HepG2 (cell line): ENCODE measurements at regions not wholly inside any gene's neighbourhood (a gene's known extent, or its start where the extent isn't known, plus 50 kb on each side); places are given as distances from the start of the nearest gene placed in this dataset.

ENCODE experiments used
- ATAC-seq: fragments of 200-7000 bp; cut with Tn5 transposase; 3 replicates; pipeline ENCODE4 v1.9.1; 2020; ENCODE audit warnings: mild to moderate bottlenecking, moderate library complexity
- BruUV-seq: library from RNA; stranded (reverse); fragments of 400-500 nt; replicated peaks from 2 replicates; lab custom pipeline; 2021; lab: Mats Ljungman, UMichigan
- CTCF ChIA-PET: fragments of 300-600 bp; formaldehyde crosslinking; extraction: SDS; loops from one replicate; lab custom pipeline; 2021; ENCODE audit warnings: low total read pairs, inconsistent platforms, low intra/inter-chr PET ratio; lab: Yijun Ruan, JAX
- POLR2A ChIA-PET: fragments of 350-600 bp; sonication (Branson Sonifier 250); formaldehyde crosslinking; loops from one replicate; lab custom pipeline; 2020; ENCODE audit warnings: antibody characterized with exemption, inconsistent platforms; lab: Yijun Ruan, JAX
- DNase-seq: peaks from one replicate; pipeline ENCODE4 v3.0.0-alpha.2; 2015; ENCODE audit warnings: low spot score
- FAIRE-seq: peaks from 3 replicates; lab custom pipeline; 2011; peaks lifted over from hg19 to GRCh38; lab: Jason Lieb, UNC
- H2AFZ ChIP-seq: one replicate; pipeline ENCODE4 v1.6.1; 2011; ENCODE audit warnings: low read length, inconsistent platforms
- H3K27ac ChIP-seq: fragments of 300-600 bp; 3 replicates; pipeline ENCODE4 v1.8.0; 2011; ENCODE audit warnings: mixed run types, mild to moderate bottlenecking, mixed read lengths, low read length, inconsistent platforms; ENCODE audit not compliant: insufficient read depth; ENCODE audit errors: extremely low read length
- H3K27me3 ChIP-seq, 2 experiments: fragments of 200-600 bp in 1 of 2; 2 replicates in 1 of 2; 3 replicates in 1 of 2; pipeline versions ENCODE4 v1.6.0 to v1.8.0; 2011; ENCODE audit warnings: low read length in 2 of 2, mild to moderate bottlenecking in 2 of 2, moderate library complexity in 2 of 2, inconsistent platforms in 1 of 2; ENCODE audit not compliant: insufficient read depth in 2 of 2, control insufficient read depth in 1 of 2
- H3K36me3 ChIP-seq, 2 experiments: fragments of 200-600 bp in 1 of 2; replicated peaks in 1 of 2; 2 replicates in 1 of 2; 3 replicates in 1 of 2; pipeline versions ENCODE4 v1.5.1 to v1.8.0; 2011; ENCODE audit warnings: low read length in 2 of 2, inconsistent platforms in 1 of 2; ENCODE audit not compliant: insufficient read depth in 2 of 2, control insufficient read depth in 1 of 2
- H3K4me1 ChIP-seq: 2 replicates; pipeline ENCODE4 v1.5.1; 2012; ENCODE audit warnings: low read length, inconsistent platforms; ENCODE audit not compliant: insufficient read depth
- H3K4me2 ChIP-seq: 2 replicates; pipeline ENCODE4 v1.6.0; 2011; ENCODE audit warnings: low read depth, low read length, inconsistent platforms
- H3K4me3 ChIP-seq, 3 experiments: fragments of 200-600 bp in 1 of 3; sonication (generic), shearing (Covaris generic) in 1 of 3; replicated peaks in 1 of 3; 2 replicates each; pipeline ENCODE4 v1.5.1; 2011 to 2016; ENCODE audit warnings: low read length in 3 of 3, inconsistent platforms in 2 of 3, low read depth in 2 of 3, mild to moderate bottlenecking in 2 of 3, control low read depth in 1 of 3, mixed read lengths in 1 of 3; ENCODE audit not compliant: insufficient read depth in 1 of 3
- H3K79me2 ChIP-seq: one replicate; pipeline ENCODE4 v1.6.1; 2011; ENCODE audit warnings: low read length, inconsistent platforms; ENCODE audit not compliant: insufficient read depth
- H3K9ac ChIP-seq: 2 replicates; pipeline ENCODE4 v1.6.0; 2011; ENCODE audit warnings: mild to moderate bottlenecking, low read depth, low read length, inconsistent platforms; ENCODE audit not compliant: insufficient read depth
- H3K9me3 ChIP-seq: 2 replicates; pipeline ENCODE4 v1.5.1; 2012; ENCODE audit warnings: mild to moderate bottlenecking, low read length
- H4K20me1 ChIP-seq: 2 replicates; pipeline ENCODE4 v1.6.0; 2011; ENCODE audit warnings: inconsistent platforms, mild to moderate bottlenecking, low read length, moderate library complexity; ENCODE audit not compliant: insufficient read depth
- CENPT ChIP-seq: sonication (generic); formaldehyde crosslinking; IDR thresholded peaks from 2 replicates; pipeline ENCODE4 v1.8.0; 2022; ENCODE audit warnings: low read depth, mild to moderate bottlenecking, moderate library complexity, missing genetic modification reagents
- JUND ChIP-seq: sonication (generic); formaldehyde crosslinking; IDR thresholded peaks from 2 replicates; pipeline ENCODE4 v1.8.0; 2022; ENCODE audit warnings: mild to moderate bottlenecking, missing genetic modification reagents
- MED1 ChIP-seq: sonication (generic); formaldehyde crosslinking; IDR thresholded peaks from 2 replicates; pipeline ENCODE4 v1.4.0; 2020; ENCODE audit warnings: missing genetic modification reagents
- MIER3 ChIP-seq: IDR thresholded peaks from 2 replicates; pipeline ENCODE4 v1.6.1; 2016; ENCODE audit warnings: missing compliant biosample characterization, borderline replicate concordance
- PHF8 ChIP-seq: sonication (generic); formaldehyde crosslinking; IDR thresholded peaks from 2 replicates; pipeline ENCODE4 v1.5.0; 2020; ENCODE audit warnings: missing genetic modification reagents
- POLR2A ChIP-seq, 2 experiments: IDR thresholded peaks; 2 replicates each; pipeline ENCODE4 v1.6.1; 2011; ENCODE audit warnings: low read depth in 2 of 2, low read length in 2 of 2, mild to moderate bottlenecking in 1 of 2, moderate library complexity in 1 of 2; ENCODE audit not compliant: insufficient read depth in 1 of 2
- PTBP1 ChIP-seq: fragments of 200-400 bp; formaldehyde crosslinking; IDR thresholded peaks from 2 replicates; pipeline ENCODE4 v1.6.1; 2018; ENCODE audit warnings: low read length, low read depth; ENCODE audit not compliant: poor library complexity, severe bottlenecking
- RFX3 ChIP-seq: IDR thresholded peaks from 2 replicates; pipeline ENCODE4 v1.6.1; 2016; ENCODE audit warnings: missing biosample characterization, missing genetic modification reagents
- SNAPC2 ChIP-seq: sonication (generic); formaldehyde crosslinking; IDR thresholded peaks from 2 replicates; pipeline ENCODE4 v1.8.1; 2022; ENCODE audit warnings: mild to moderate bottlenecking, missing genetic modification reagents
- SNRNP70 ChIP-seq: fragments of 200-400 bp; formaldehyde crosslinking; IDR thresholded peaks from 2 replicates; pipeline ENCODE4 v1.6.1; 2017; ENCODE audit warnings: mild to moderate bottlenecking, low read depth, low read length, moderate library complexity
- TAF15 ChIP-seq: fragments of 200-400 bp; formaldehyde crosslinking; IDR thresholded peaks from one replicate; pipeline ENCODE4 v1.6.1; 2018; ENCODE audit warnings: mild to moderate bottlenecking, low read depth, low read length; ENCODE audit not compliant: poor library complexity, severe bottlenecking
- ZNF264 ChIP-seq: sonication (generic); formaldehyde crosslinking; IDR thresholded peaks from 2 replicates; pipeline ENCODE4 v1.4.0; 2020; ENCODE audit warnings: missing genetic modification reagents
- ZNF33B ChIP-seq: sonication (generic); formaldehyde crosslinking; IDR thresholded peaks from 2 replicates; pipeline ENCODE4 v1.5.1; 2020; ENCODE audit warnings: mild to moderate bottlenecking, missing genetic modification reagents
- ZNF552 ChIP-seq: sonication (generic); formaldehyde crosslinking; IDR thresholded peaks from 2 replicates; pipeline ENCODE4 v1.9.0; 2022; ENCODE audit warnings: missing genetic modification reagents, mild to moderate bottlenecking, borderline replicate concordance
- ZNF567 ChIP-seq: sonication (generic); formaldehyde crosslinking; IDR thresholded peaks from 2 replicates; pipeline ENCODE4 v1.8.1; 2023; ENCODE audit warnings: mild to moderate bottlenecking, missing genetic modification reagents, borderline replicate concordance
- ZNF589 ChIP-seq: sonication (generic); formaldehyde crosslinking; conservative IDR thresholded peaks from 2 replicates; pipeline ENCODE4 v1.8.0; 2022; ENCODE audit warnings: mild to moderate bottlenecking, moderate library complexity, missing genetic modification reagents
- ZNF660 ChIP-seq: sonication (generic); formaldehyde crosslinking; IDR thresholded peaks from 2 replicates; pipeline ENCODE4 v1.5.1; 2020; ENCODE audit warnings: mild to moderate bottlenecking, low read depth, missing genetic modification reagents, borderline replicate concordance
- ZNF761 ChIP-seq: sonication (generic); formaldehyde crosslinking; conservative IDR thresholded peaks from 2 replicates; pipeline ENCODE4 v1.4.0; 2020; ENCODE audit warnings: mild to moderate bottlenecking, missing genetic modification reagents
- ZNF878 ChIP-seq: sonication (generic); formaldehyde crosslinking; IDR thresholded peaks from 2 replicates; pipeline ENCODE4 v1.8.1; 2023; ENCODE audit warnings: mild to moderate bottlenecking, missing genetic modification reagents, moderate library complexity
- WGBS: methylation state at CpG from one replicate; pipeline ENCODE4 v1.1.6; 2017; ENCODE audit warnings: low lambda C conversion rate; 5-methylcytosine and 5-hydroxymethylcytosine counted together
- in situ Hi-C: cut with HindIII; loops from 2 replicates; pipeline ENCODE4 v1.10.0; 2017; ENCODE audit warnings: low pct_unique_long_range_greater_than_20kb; ENCODE audit not compliant: extremely low pct_ligation_motif_present
- intact Hi-C: fragments of 100-400 bp; cut with micrococcal nuclease; formaldehyde crosslinking; loops from one replicate; pipeline ENCODE4 v1.10.0; 2022; ENCODE audit not compliant: unreplicated experiment
- TF ChIP-seq, protein P1 (sequence below): sonication (generic); formaldehyde crosslinking; IDR thresholded peaks from 2 replicates; pipeline ENCODE4 v1.5.1; 2020; ENCODE audit warnings: missing genetic modification reagents, mild to moderate bottlenecking, borderline replicate concordance

DNA sequence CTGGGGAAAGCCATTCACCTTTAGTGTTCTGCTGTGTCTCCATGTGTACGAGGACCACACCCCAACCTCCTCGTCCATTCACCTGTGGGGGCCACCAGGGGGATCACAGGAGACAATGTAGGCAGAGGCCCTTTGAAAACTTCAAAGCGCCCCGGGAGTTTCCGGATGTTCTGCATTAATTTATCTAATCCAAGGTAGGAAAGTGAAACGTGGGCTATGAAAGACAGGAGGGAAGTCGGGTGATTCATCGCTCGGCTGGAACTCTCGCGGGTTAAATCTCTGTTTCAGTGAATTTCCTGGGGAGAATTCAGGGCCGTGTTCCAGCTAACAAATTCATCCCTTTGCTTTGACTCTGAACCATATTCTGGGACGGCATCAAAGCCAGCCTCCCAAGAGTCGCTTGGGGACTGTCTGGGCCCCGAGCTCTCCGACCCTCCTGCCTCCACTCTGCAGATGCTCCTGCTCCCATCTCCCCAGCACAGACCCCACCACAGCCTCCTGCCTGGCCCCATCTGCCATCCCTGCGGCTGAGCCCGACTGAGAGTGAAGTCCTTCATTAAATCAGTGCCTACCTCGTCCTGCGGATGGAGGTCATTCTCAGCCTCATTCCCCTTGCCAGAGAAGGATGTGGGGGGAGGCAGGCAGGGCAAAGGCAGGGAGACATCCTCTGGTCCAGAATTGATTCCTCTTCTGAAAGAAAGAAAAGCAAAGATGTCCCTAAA lies 114.1 kb upstream of the CARD11 start:
- Histone ChIP-seq H3K9ac (no peak overlapping the region), H4K20me1 (no peaks in the 10 kb centered on the region), H3K36me3 (no peaks in the 10 kb centered on the region), H3K9me3 (no peaks in the 10 kb centered on the region), H3K4me2 (no peak overlapping the region), H3K27me3 (peaks cover 1 to 3% of the 10 kb centered on the region in 2 experiments; a peak in 1 of 5 replicates), H2AFZ (no peak overlapping the region), H3K4me1 (no peaks in the 10 kb centered on the region), H3K27ac (no peak overlapping the region), H3K79me2 (no peaks in the 10 kb centered on the region), H3K4me3 (no peak overlapping the region)
- no peak for ATAC-seq
- intact Hi-C loops = no loop called here
- no peak for FAIRE-seq
- no TSS peak for BruUV-seq
- in situ Hi-C loops = loop anchor here (5.0 kb wide), 1 partner anchor 270 kb away; no protein-coding TSS in a partner anchor
- ChIA-PET POLR2A (no interaction called here), CTCF (no interaction called here)
- TF ChIP-seq, protein P1, sequence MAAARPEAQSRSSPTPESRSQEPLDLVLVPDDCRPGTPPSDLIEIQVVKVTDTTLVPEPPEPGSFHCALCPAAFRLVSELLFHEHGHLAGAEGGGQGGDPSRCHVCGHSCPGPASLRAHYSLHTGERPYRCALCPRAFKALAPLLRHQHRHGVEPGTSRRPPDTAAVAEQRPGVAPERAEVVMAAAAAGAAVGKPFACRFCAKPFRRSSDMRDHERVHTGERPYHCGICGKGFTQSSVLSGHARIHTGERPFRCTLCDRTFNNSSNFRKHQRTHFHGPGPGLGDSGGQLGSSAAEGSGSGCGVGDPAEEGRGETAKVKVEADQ = no peak
- no peak for TF ChIP-seq MIER3 (CRISPR knock-in tag)
- no peak for TF ChIP-seq CENPT (CRISPR knock-in tag)
- TF ChIP-seq PTBP1 = no peak
- peak; percentile 10 for DNase-seq
- 50% methylated on average over 16 of the region's 20 CpGs for WGBS

DNA sequence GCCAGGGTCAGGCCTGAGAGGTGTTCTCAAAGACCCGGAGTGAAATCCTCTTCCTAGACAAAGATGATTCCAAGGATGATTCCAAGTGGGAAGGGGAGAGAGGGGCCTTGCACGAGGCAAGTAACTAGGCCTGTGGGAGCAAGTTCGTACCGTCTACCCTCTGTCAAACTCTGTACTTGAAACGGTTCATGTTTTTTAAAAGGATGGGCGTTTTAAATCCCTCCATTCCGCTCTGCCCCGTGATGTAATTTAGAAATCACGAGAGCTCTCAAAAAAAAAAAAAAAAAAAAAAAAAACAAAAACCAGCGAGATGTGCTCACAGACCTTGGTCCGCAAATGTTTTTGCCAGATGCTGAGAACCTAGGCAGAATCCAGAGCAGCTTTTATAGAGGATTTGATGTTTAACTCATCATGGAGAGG lies 114.7 kb upstream of the CARD11 start:
- H3K9me3 ChIP-seq = no peaks in the 10 kb centered on the region
- no peak overlapping the region for H3K4me3 ChIP-seq
- H3K4me2 ChIP-seq = no peak overlapping the region
- FAIRE-seq (no peak), ATAC-seq (no peak), DNase-seq (no peak)
- BruUV-seq = no TSS peak
- H3K9ac ChIP-seq = no peak overlapping the region
- H3K36me3 ChIP-seq = no peaks in the 10 kb centered on the region
- H3K4me1 ChIP-seq = no peaks in the 10 kb centered on the region
- ChIA-PET POLR2A (no interaction called here), CTCF (no interaction called here)
- no peaks in the 10 kb centered on the region for H3K79me2 ChIP-seq
- 37% methylated on average over 11 of the region's 11 CpGs for WGBS
- intact Hi-C loops = no loop called here
- peaks cover 1 to 3% of the 10 kb centered on the region in 2 experiments; a peak in 1 of 5 replicates for H3K27me3 ChIP-seq
- H3K27ac ChIP-seq = no peak overlapping the region
- H2AFZ ChIP-seq = no peak overlapping the region
- in situ Hi-C loops = loop anchor here (5.0 kb wide), 1 partner anchor 271 kb away; no protein-coding TSS in a partner anchor
- H4K20me1 ChIP-seq = no peaks in the 10 kb centered on the region
- TF ChIP-seq JUND (CRISPR knock-in tag) = no peak
- TF ChIP-seq ZNF33B (CRISPR knock-in tag) = no peak
- no peak for TF ChIP-seq MED1 (CRISPR knock-in tag)
- no peak for TF ChIP-seq TAF15
- TF ChIP-seq ZNF567 (CRISPR knock-in tag) = no peak
- TF ChIP-seq ZNF761 = no peak
- no peak for TF ChIP-seq ZNF552
- TF ChIP-seq ZNF264 (CRISPR knock-in tag) = no peak
- no peak for TF ChIP-seq SNRNP70
- TF ChIP-seq POLR2A (IDR thresholded peaks at IDR 0.05; ENCODE audit: insufficient read depth in 1 of 2, low read depth in 2 of 2, low read length in 2 of 2) = no peak
- TF ChIP-seq ZNF589 (CRISPR knock-in tag) = no peak
- no peak for TF ChIP-seq ZNF878 (CRISPR knock-in tag)
- TF ChIP-seq SNAPC2 (CRISPR knock-in tag) = no peak
- no peak for TF ChIP-seq RFX3 (CRISPR knock-in tag)
- no peak for TF ChIP-seq ZNF660 (CRISPR knock-in tag)
- no peak for TF ChIP-seq PHF8
